ENCODE measurements at regions not wholly inside any gene's neighbourhood (a gene's known extent, or its start where the extent isn't known, plus 50 kb on each side); places are given as distances from the start of the nearest gene placed in this dataset.

- H3K27me3 Mint-ChIP-seq (ENCODE audit: low read depth), result no peaks in the 10 kb centered on the region
- H3K27ac Mint-ChIP-seq (ENCODE audit: unreplicated experiment), result no peak overlapping the region
- peaks cover 8% of the 10 kb centered on the region for H3K4me1 Mint-ChIP-seq
- no peak for TF ChIP-seq CTCF (conservative IDR thresholded peaks at IDR 0.05)
- no peak overlapping the region for H3K4me3 Mint-ChIP-seq
- no peaks in the 10 kb centered on the region for H3K36me3 Mint-ChIP-seq (ENCODE audit: low read depth)
- H3K9me3 Mint-ChIP-seq, result peaks cover 3% of the 10 kb centered on the region
- DNase-seq (ENCODE audit: low read depth, low spot score), result no peak
These were observed 168.4 kb downstream of the IGLL1 start for GRCh38 chr22:23411739-23412138.

- Mint-ChIP-seq H3K9me3 (peaks cover 3% of the 10 kb centered on the region), H3K27ac (ENCODE audit: unreplicated experiment) (no peak overlapping the region), H3K4me3 (no peak overlapping the region), H3K27me3 (ENCODE audit: low read depth) (no peaks in the 10 kb centered on the region), H3K4me1 (peaks cover 17% of the 10 kb centered on the region), H3K36me3 (ENCODE audit: low read depth) (no peaks in the 10 kb centered on the region)
- DNase-seq (ENCODE audit: low read depth, low spot score), result no peak
- TF ChIP-seq CTCF (conservative IDR thresholded peaks at IDR 0.05), result no peak
These were observed 169.7 kb downstream of the IGLL1 start for GRCh38 chr22:23410411-23410810.

GRCh38 chr22:23409976-23410375 is 170.1 kb downstream of the IGLL1 start:
- peaks cover 17% of the 10 kb centered on the region for H3K4me1 Mint-ChIP-seq
- no peaks in the 10 kb centered on the region for H3K27me3 Mint-ChIP-seq (ENCODE audit: low read depth)
- no peak overlapping the region for H3K27ac Mint-ChIP-seq (ENCODE audit: unreplicated experiment)
- DNase-seq (ENCODE audit: low read depth, low spot score), result no peak
- TF ChIP-seq CTCF (conservative IDR thresholded peaks at IDR 0.05), result no peak
- H3K4me3 Mint-ChIP-seq, result no peak overlapping the region
- H3K36me3 Mint-ChIP-seq (ENCODE audit: low read depth), result no peaks in the 10 kb centered on the region
- H3K9me3 Mint-ChIP-seq, result peaks cover 3% of the 10 kb centered on the region

GRCh38 chr22:23408321-23408720 is 171.8 kb downstream of the IGLL1 start:
- peaks cover 3% of the 10 kb centered on the region for H3K9me3 Mint-ChIP-seq
- H3K27ac Mint-ChIP-seq (ENCODE audit: unreplicated experiment), result no peak overlapping the region
- TF ChIP-seq CTCF (conservative IDR thresholded peaks at IDR 0.05), result no peak
- no peak overlapping the region for H3K4me3 Mint-ChIP-seq
- H3K4me1 Mint-ChIP-seq, result peaks cover 17% of the 10 kb centered on the region
- no peaks in the 10 kb centered on the region for H3K36me3 Mint-ChIP-seq (ENCODE audit: low read depth)
- no peak for DNase-seq (ENCODE audit: low read depth, low spot score)
- no peaks in the 10 kb centered on the region for H3K27me3 Mint-ChIP-seq (ENCODE audit: low read depth)

- no peak for DNase-seq (ENCODE audit: low read depth, low spot score)
- no peaks in the 10 kb centered on the region for H3K9me3 Mint-ChIP-seq
- no peaks in the 10 kb centered on the region for H3K36me3 Mint-ChIP-seq (ENCODE audit: low read depth)
- no peak overlapping the region for H3K4me3 Mint-ChIP-seq
- peaks cover 9% of the 10 kb centered on the region for H3K4me1 Mint-ChIP-seq
- H3K27me3 Mint-ChIP-seq (ENCODE audit: low read depth), result no peaks in the 10 kb centered on the region
- H3K27ac Mint-ChIP-seq (ENCODE audit: unreplicated experiment), result no peak overlapping the region
- TF ChIP-seq CTCF (conservative IDR thresholded peaks at IDR 0.05), result no peak
These were observed 174.7 kb downstream of the IGLL1 start for GRCh38 chr22:23405366-23405851.

Data from neural crest cell (in vitro differentiated cells).